HepG2 (cell line): ENCODE measurements at regions not wholly inside any gene's neighbourhood (a gene's known extent, or its start where the extent isn't known, plus 50 kb on each side); places are given as distances from the start of the nearest gene placed in this dataset.

Experiments used
- CBFB ChIP-seq: sonication (generic); formaldehyde crosslinking; IDR thresholded peaks from 2 replicates; pipeline ENCODE4 v1.4.0; 2020; ENCODE audit warnings: missing genetic modification reagents
- IRF2 ChIP-seq: IDR thresholded peaks from 2 replicates; pipeline ENCODE4 v1.6.1; 2018; ENCODE audit warnings: missing genetic modification reagents, missing compliant biosample characterization
- POLR2A ChIP-seq, 2 experiments: IDR thresholded peaks; 2 replicates each; pipeline ENCODE4 v1.6.1; 2011; ENCODE audit warnings: low read depth in 2 of 2, low read length in 2 of 2, mild to moderate bottlenecking in 1 of 2, moderate library complexity in 1 of 2; ENCODE audit not compliant: insufficient read depth in 1 of 2
- REL ChIP-seq: sonication (generic); formaldehyde crosslinking; conservative IDR thresholded peaks from 2 replicates; pipeline ENCODE4 v1.8.0; 2022; ENCODE audit warnings: mild to moderate bottlenecking, missing genetic modification reagents, moderate library complexity
- SRSF9 ChIP-seq: fragments of 200-400 bp; formaldehyde crosslinking; IDR thresholded peaks from 2 replicates; pipeline ENCODE4 v1.6.1; 2018; ENCODE audit warnings: borderline replicate concordance, mild to moderate bottlenecking, low read depth, low read length; ENCODE audit not compliant: insufficient read depth, poor library complexity, severe bottlenecking
- TCF7L2 ChIP-seq: IDR thresholded peaks from 2 replicates; pipeline ENCODE4 v1.6.1; 2011; ENCODE audit warnings: mild to moderate bottlenecking, low read depth, low read length, moderate library complexity
- TEAD2 ChIP-seq: sonication (generic); formaldehyde crosslinking; IDR thresholded peaks from 2 replicates; pipeline ENCODE4 v1.9.0; 2021; ENCODE audit warnings: missing genetic modification reagents
- ZBTB40 ChIP-seq, 2 experiments: fragments of 450-650 bp in 1 of 2; sonication (generic) in 1 of 2; formaldehyde crosslinking in 1 of 2; IDR thresholded peaks; 2 replicates each; pipeline versions ENCODE4 v1.6.1 to v1.8.0; 2016 to 2022; ENCODE audit warnings: antibody characterized with exemption in 1 of 2, mild to moderate bottlenecking in 1 of 2, missing genetic modification reagents in 1 of 2
- ZNF138 ChIP-seq: sonication (generic); formaldehyde crosslinking; IDR thresholded peaks from 2 replicates; pipeline ENCODE4 v1.5.0; 2020; ENCODE audit warnings: mild to moderate bottlenecking, low read depth, missing genetic modification reagents
- ZNF510 ChIP-seq: sonication (generic); formaldehyde crosslinking; IDR thresholded peaks from 2 replicates; pipeline ENCODE4 v1.4.0; 2020; ENCODE audit warnings: low read depth, mild to moderate bottlenecking, missing genetic modification reagents
- TF ChIP-seq, protein P1 (sequence below): IDR thresholded peaks from 2 replicates; pipeline ENCODE4 v1.6.1; 2012; ENCODE audit warnings: inconsistent platforms
- TF ChIP-seq, protein P2 (sequence below): sonication (generic); formaldehyde crosslinking; IDR thresholded peaks from 2 replicates; pipeline ENCODE4 v1.5.1; 2020; ENCODE audit warnings: mild to moderate bottlenecking, missing genetic modification reagents, moderate library complexity
- TF ChIP-seq, protein P3 (sequence below): sonication (generic); formaldehyde crosslinking; IDR thresholded peaks from 2 replicates; pipeline ENCODE4 v1.4.0; 2020; ENCODE audit warnings: missing genetic modification reagents, borderline replicate concordance

GRCh38 chr6:168785720-168786511 is 344.9 kb downstream of the SMOC2 start:
- TF ChIP-seq, protein P1, sequence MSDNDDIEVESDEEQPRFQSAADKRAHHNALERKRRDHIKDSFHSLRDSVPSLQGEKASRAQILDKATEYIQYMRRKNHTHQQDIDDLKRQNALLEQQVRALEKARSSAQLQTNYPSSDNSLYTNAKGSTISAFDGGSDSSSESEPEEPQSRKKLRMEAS = no peak
- TF ChIP-seq, protein P2, sequence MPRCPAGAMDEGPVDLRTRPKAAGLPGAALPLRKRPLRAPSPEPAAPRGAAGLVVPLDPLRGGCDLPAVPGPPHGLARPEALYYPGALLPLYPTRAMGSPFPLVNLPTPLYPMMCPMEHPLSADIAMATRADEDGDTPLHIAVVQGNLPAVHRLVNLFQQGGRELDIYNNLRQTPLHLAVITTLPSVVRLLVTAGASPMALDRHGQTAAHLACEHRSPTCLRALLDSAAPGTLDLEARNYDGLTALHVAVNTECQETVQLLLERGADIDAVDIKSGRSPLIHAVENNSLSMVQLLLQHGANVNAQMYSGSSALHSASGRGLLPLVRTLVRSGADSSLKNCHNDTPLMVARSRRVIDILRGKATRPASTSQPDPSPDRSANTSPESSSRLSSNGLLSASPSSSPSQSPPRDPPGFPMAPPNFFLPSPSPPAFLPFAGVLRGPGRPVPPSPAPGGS (CRISPR knock-in tag) = no peak
- TF ChIP-seq SRSF9 = no peak
- no peak for TF ChIP-seq REL (CRISPR knock-in tag)
- TF ChIP-seq POLR2A (IDR thresholded peaks at IDR 0.05; ENCODE audit: insufficient read depth in 1 of 2, low read depth in 2 of 2, low read length in 2 of 2) = no peak
- TF ChIP-seq TCF7L2 = no peak
- TF ChIP-seq ZBTB40 (IDR thresholded peaks at IDR 0.05) = no peak
- TF ChIP-seq ZBTB40 (CRISPR knock-in tag; IDR thresholded peaks at IDR 0.05) = no peak
- TF ChIP-seq ZNF510 (CRISPR knock-in tag) = no peak
- TF ChIP-seq, protein P3, sequence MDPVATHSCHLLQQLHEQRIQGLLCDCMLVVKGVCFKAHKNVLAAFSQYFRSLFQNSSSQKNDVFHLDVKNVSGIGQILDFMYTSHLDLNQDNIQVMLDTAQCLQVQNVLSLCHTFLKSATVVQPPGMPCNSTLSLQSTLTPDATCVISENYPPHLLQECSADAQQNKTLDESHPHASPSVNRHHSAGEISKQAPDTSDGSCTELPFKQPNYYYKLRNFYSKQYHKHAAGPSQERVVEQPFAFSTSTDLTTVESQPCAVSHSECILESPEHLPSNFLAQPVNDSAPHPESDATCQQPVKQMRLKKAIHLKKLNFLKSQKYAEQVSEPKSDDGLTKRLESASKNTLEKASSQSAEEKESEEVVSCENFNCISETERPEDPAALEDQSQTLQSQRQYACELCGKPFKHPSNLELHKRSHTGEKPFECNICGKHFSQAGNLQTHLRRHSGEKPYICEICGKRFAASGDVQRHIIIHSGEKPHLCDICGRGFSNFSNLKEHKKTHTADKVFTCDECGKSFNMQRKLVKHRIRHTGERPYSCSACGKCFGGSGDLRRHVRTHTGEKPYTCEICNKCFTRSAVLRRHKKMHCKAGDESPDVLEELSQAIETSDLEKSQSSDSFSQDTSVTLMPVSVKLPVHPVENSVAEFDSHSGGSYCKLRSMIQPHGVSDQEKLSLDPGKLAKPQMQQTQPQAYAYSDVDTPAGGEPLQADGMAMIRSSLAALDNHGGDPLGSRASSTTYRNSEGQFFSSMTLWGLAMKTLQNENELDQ = no peak
- no peak for TF ChIP-seq ZNF138 (CRISPR knock-in tag)
- no peak for TF ChIP-seq CBFB
- no peak for TF ChIP-seq IRF2 (CRISPR knock-in tag)
- TF ChIP-seq TEAD2 = no peak
